Mesodermal cell (in vitro differentiated cells): ENCODE measurements at regions not wholly inside any gene's neighbourhood (a gene's known extent, or its start where the extent isn't known, plus 50 kb on each side); places are given as distances from the start of the nearest gene placed in this dataset.
"Not testable (repeated sequence)": the region's sequence is repeated elsewhere in the genome, so short reads cannot be mapped to it uniquely, and the experiment has no call there.

ENCODE experiments used
- H3K27ac ChIP-seq: 2 replicates; pipeline ENCODE4 v1.7.0; 2013; ENCODE audit warnings: mild to moderate bottlenecking, low read depth, low read length, moderate library complexity; ENCODE audit not compliant: severe bottlenecking
- H3K36me3 ChIP-seq: 2 replicates; pipeline ENCODE4 v1.7.1; 2013; ENCODE audit warnings: mild to moderate bottlenecking, low read length, moderate library complexity; ENCODE audit not compliant: control insufficient read depth, insufficient read depth
- H3K4me1 ChIP-seq: one replicate; pipeline ENCODE4 v1.7.1; 2013; ENCODE audit warnings: mild to moderate bottlenecking, low read length; ENCODE audit not compliant: insufficient read depth, control insufficient read depth, poor library complexity, severe bottlenecking
- H3K4me3 ChIP-seq: 2 replicates; pipeline ENCODE4 v1.7.0; 2013; ENCODE audit warnings: low read length, control low read depth, mild to moderate bottlenecking; ENCODE audit not compliant: insufficient read depth, poor library complexity, severe bottlenecking; ENCODE audit errors: extremely low read depth
- H3K9me3 ChIP-seq: 2 replicates; pipeline ENCODE4 v1.7.1; 2013; ENCODE audit warnings: mild to moderate bottlenecking, low read length, moderate library complexity; ENCODE audit not compliant: control insufficient read depth
- WGBS, 2 experiments: methylation state at CpG; one replicate each; pipeline ENCODE4 v1.1.5; 2013; ENCODE audit warnings: missing lambda C conversion rate in 2 of 2; ENCODE audit not compliant: insufficient coverage in 2 of 2; 5-methylcytosine and 5-hydroxymethylcytosine counted together

DNA sequence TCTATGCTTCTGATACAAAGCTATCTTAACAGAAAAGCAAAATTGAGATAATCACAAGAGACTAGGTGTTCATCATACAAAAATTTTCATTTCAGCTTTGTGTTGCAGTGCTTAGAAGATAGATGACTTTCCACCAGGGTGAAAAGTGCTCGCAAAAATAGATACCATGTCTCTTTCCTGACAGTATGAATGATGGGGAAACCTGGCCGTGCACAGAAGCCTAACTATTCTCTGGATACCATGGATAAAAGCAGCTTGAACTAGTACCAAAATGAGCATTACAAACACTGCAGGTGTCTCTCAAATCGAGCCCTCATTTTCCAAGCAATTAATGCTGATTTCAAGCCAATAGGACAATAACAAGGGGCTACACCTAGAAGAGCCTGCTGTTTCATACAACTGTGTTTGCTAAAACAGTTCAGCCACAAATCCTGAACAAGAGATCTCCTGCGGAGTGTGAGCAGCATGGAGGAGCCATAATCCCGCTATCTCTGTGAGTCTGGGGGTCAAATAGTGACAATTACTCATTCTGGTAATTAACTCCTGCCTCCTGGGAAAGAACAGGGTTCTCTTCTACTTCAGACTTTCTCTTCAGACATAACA lies 507.6 kb downstream of the PID1 start:
- Histone ChIP-seq H3K9me3 (no peaks in the 10 kb centered on the region), H3K4me1 (no peaks in the 10 kb centered on the region), H3K36me3 (no peaks in the 10 kb centered on the region), H3K27ac (no peak overlapping the region), H3K4me3 (no peak overlapping the region)
- WGBS, 2 experiments, result 68 to 87% methylated on average over 3 to 4 of the region's 5 CpGs

DNA sequence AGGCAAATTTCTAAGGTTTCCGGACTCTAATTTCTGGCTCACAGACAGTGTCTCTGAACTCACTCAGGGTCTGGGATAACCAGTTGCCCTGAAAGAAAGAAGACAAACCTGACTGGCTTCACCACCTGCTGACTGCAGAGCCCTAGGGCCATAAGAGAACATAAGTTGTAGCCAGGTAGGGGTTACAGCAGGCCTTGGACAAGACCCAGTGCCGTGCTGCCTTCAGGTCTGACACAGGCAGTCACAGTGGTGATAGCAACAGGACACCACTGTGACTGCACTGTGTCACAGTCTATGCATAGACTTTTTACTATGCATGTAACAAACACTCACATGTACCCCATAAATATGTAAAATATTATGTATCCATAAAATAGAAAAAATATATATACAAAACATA lies 508.5 kb downstream of the PID1 start:
- no peak overlapping the region for H3K27ac ChIP-seq
- H3K4me3 ChIP-seq, result no peak overlapping the region
- H3K4me1 ChIP-seq, result no peaks in the 10 kb centered on the region
- H3K36me3 ChIP-seq, result no peaks in the 10 kb centered on the region
- H3K9me3 ChIP-seq, result no peaks in the 10 kb centered on the region
- 70 to 100% methylated on average over 1 to 2 of the region's 2 CpGs for WGBS, 2 experiments

DNA sequence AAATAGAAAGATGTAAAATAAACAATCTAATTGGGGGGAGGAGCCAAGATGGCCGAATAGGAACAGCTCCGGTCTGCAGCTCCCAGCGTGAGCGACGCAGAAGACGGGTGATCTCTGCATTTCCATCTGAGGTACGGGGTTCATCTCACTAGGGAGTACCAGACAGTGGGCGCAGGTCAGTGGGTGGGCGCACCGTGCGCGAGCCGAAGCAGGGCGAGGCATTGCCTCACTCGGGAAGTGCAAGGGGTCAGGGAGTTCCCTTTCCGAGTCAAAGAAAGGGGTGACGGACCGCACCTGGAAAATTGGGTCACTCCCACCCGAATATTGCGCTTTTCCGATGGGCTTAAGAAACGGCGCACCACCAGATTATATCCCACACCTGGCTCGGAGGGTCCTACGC lies 515.4 kb downstream of the PID1 start:
- H3K9me3 ChIP-seq, H3K4me1 ChIP-seq, H3K4me3 ChIP-seq, H3K36me3 ChIP-seq, H3K27ac ChIP-seq: not testable (repeated sequence)
- WGBS, 2 experiments, result 90 to 92% methylated on average over 20 to 21 of the region's 25 CpGs

DNA sequence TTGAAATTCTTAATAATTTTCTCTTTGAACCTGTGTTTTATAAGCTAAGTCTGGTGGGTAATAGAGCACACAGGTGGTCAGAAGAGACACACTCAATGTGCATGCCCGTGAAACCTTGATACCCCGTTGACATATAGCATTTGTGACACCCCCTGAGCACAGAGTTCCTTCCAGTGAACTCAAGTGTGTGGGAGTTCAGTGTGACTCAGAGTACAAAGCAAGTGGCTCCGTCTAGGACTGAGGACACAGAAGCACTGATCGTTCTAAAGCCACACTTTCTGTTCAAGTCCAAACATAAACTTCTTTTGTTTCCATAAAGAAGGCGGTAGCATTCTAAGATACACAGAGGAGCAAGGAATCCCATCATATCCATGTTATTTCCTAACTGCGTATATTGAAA lies 523.6 kb downstream of the PID1 start:
- Histone ChIP-seq H3K36me3 (no peaks in the 10 kb centered on the region), H3K4me1 (no peaks in the 10 kb centered on the region), H3K9me3 (no peaks in the 10 kb centered on the region), H3K27ac (no peak overlapping the region), H3K4me3 (no peak overlapping the region)
- WGBS, 2 experiments, result 79 to 97% methylated on average over 3 to 4 of the region's 6 CpGs

DNA sequence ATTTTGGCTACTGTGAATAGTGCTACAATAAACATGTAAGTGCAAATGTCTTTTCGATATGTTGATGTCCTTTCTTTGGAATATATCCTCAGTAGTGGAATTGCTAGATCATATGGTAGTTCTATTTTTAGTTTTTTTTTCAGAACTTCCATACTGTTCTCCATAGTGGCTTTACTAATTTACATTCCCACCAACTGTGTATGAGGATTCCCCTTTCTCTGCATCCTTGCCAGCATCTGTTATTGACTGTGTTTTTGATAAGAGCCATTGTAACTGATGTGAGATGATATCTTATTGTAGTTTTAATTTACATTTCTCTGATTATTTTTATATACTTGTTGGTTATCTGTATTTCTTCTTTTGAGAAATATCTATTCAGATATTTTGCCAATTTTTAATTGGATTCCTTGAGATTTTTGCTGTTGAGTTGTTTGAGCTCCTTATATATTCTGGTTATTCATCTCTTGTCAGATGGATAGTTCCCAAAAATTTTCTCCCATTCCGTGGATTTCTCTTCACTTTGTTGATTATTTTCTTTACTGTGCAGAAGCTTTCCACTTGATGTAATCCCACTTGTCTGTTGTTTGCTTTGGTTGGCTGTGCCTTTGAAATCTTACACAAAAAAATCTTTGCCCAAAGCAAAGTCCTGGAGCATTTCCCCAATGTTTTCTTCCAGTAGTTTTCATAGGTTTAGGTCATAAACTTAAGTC lies 532.3 kb downstream of the PID1 start:
- Histone ChIP-seq H3K36me3 (no peaks in the 10 kb centered on the region), H3K27ac (no peak overlapping the region), H3K9me3 (no peaks in the 10 kb centered on the region), H3K4me1 (peaks cover 15% of the 10 kb centered on the region), H3K4me3 (no peak overlapping the region)
- 88% methylated on average over 1 of the region's 2 CpGs; no CpG with 5 or more reads in 1 of the 2 experiments for WGBS, 2 experiments

DNA sequence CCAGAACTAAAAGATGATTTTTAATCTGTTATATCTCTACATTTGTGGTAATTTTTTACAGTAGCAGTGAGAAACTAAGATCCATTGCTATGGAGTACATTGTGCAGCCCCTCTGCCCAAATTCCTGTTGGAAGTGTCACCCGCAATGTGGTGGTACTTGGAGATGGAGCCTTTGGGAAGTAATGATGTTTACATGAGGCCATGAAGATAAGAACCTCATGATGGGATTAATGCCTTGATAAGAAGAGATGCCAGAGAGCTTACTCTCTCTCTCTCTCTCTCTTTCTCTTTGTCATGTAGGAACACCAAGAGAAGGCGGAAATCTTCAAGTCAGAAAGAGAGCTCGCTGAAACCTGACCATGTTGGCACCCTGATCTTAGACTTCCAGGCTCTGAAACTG lies 535.4 kb downstream of the PID1 start:
- Histone ChIP-seq H3K36me3 (no peaks in the 10 kb centered on the region), H3K4me3 (no peak overlapping the region), H3K27ac (peak overlapping the region; percentile 66), H3K9me3 (no peaks in the 10 kb centered on the region), H3K4me1 (peaks cover 26% of the 10 kb centered on the region)
- WGBS, 2 experiments, result 64 to 73% methylated on average over 3 of the region's 3 CpGs

DNA sequence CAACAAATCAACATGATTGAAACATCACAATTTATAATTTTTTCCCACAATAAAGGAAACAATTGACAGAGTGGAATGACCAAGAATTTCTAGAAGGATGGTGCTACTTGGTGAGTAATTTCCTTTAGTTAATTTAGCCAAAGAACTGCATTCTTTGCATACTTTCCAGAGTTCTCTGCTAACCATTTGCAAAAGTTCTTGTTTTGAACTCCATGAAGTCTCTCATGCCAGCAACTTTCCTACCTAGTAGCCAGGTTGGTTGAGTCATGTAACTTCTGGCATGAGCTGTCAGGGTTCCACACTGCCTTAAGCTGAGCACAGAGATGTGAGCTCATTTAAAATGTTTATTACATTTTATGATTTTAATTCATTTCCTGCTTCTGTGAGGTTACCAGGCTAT lies 539.6 kb downstream of the PID1 start:
- Histone ChIP-seq H3K36me3 (no peaks in the 10 kb centered on the region), H3K4me3 (no peak overlapping the region), H3K4me1 (peaks cover 26% of the 10 kb centered on the region), H3K9me3 (no peaks in the 10 kb centered on the region), H3K27ac (peak overlapping the region; percentile 42)

DNA sequence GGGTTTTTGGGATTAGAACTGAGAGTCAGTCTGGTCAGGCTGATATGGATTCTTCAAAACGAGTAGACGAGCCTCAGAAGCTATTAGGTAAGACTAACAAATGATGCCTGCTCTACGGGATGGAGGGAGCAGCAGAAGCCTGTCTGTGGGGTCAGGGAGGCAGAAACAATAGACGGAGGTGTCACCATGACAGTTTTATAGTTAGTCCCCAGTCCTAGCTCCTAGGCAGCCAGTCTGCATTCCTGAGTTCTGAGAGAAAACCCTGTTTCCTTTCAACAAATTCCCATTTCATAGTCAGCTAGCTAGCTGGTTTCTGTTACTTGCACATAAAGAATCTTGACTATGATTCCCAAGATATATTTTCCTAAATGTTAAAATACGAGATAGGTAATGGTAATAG lies 542.1 kb downstream of the PID1 start:
- WGBS, 2 experiments, result 64 to 68% methylated on average over 3 to 4 of the region's 5 CpGs
- Histone ChIP-seq H3K27ac (no peak overlapping the region), H3K4me1 (peaks cover 19% of the 10 kb centered on the region), H3K9me3 (no peaks in the 10 kb centered on the region), H3K4me3 (no peak overlapping the region), H3K36me3 (no peaks in the 10 kb centered on the region)

DNA sequence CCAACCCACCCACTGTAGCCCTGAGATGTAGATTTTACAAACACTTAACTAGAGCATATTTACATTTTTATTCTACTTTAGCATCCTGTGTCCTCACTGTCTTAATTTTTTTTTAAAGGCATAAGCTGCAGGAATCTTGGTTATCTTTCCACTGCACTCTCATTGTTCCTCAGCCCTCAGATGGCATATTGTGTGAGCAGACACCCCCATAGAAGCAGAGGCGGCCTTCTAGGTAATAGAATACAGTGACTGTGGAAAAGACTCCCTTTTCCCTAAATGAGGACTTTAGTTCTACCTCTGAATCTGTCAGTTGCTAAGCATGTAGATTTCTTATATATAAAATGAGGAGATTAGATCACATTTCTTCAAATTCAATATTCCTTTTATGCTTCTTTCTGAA lies 543.5 kb upstream of the SPHKAP start:
- no peaks in the 10 kb centered on the region for H3K9me3 ChIP-seq
- no peaks in the 10 kb centered on the region for H3K36me3 ChIP-seq
- no peak overlapping the region for H3K27ac ChIP-seq
- no CpG with 5 or more reads among the region's 1 CpG for WGBS, 2 experiments
- H3K4me1 ChIP-seq, result peaks cover 8% of the 10 kb centered on the region
- no peak overlapping the region for H3K4me3 ChIP-seq

DNA sequence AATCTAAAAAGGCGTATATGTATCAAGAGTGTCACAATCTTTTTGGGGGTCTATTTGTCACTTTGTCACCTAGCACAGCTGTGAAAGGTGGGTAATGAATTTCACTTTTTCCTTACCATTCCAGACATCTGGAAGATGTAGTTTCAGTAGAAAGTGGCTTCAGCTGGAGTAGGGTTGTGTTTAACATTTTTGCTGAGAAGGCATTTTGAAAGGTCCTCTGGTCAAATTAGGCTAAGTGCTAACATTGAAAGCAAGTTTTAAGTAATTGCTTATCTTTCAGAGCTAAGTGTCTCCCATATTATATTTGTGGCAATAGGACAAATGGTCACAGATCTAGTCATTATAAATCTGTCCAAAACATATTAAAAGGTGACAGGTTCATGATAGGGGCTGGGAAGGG lies 542.1 kb upstream of the SPHKAP start:
- Histone ChIP-seq H3K27ac (no peak overlapping the region), H3K4me1 (no peaks in the 10 kb centered on the region), H3K36me3 (no peaks in the 10 kb centered on the region), H3K4me3 (no peak overlapping the region), H3K9me3 (no peaks in the 10 kb centered on the region)
- no CpG with 5 or more reads among the region's 1 CpG for WGBS, 2 experiments

DNA sequence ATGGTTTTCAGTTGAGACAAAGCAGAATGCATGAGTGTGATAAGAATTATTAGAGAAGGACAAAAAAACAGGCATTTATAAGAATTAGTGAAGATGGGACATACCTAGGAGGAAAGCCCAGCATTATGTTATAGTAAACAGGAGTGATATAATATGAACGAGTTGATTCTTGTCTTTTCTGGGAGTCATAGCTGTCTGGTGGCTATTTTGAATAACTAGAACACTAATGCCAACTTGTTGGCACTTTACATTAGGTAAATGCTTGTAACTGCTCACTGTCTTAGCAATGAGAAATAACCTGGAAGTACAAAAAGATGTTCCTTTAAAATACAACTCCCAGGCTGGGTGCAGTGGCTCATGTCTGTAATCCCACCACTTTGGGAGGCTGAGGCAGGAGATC lies 540.8 kb upstream of the SPHKAP start:
- Histone ChIP-seq H3K36me3 (no peaks in the 10 kb centered on the region), H3K27ac (no peak overlapping the region), H3K4me3 (no peak overlapping the region), H3K9me3 (no peaks in the 10 kb centered on the region), H3K4me1 (no peaks in the 10 kb centered on the region)
- no CpG with 5 or more reads among the region's 1 CpG for WGBS, 2 experiments
